CD4-positive, alpha-beta T cell treated with Interleukin-21 for 1 hour (primary cell): ENCODE measurements at regions not wholly inside any gene's neighbourhood (a gene's known extent, or its start where the extent isn't known, plus 50 kb on each side); places are given as distances from the start of the nearest gene placed in this dataset.

ENCODE experiments used
- DNase-seq: peaks from one replicate; pipeline ENCODE4 v3.0.0-alpha.2; 2020

GRCh38 chr3:106643684-106644161 lies 733.5 kb upstream of the CCDC54 start:
- DNase-seq: no peak

GRCh38 chr3:106673926-106674569 lies 703.2 kb upstream of the CCDC54 start:
- no peak for DNase-seq

- DNase-seq: no peak
These were observed 701.8 kb upstream of the CCDC54 start for GRCh38 chr3:106675451-106675850.

DNA sequence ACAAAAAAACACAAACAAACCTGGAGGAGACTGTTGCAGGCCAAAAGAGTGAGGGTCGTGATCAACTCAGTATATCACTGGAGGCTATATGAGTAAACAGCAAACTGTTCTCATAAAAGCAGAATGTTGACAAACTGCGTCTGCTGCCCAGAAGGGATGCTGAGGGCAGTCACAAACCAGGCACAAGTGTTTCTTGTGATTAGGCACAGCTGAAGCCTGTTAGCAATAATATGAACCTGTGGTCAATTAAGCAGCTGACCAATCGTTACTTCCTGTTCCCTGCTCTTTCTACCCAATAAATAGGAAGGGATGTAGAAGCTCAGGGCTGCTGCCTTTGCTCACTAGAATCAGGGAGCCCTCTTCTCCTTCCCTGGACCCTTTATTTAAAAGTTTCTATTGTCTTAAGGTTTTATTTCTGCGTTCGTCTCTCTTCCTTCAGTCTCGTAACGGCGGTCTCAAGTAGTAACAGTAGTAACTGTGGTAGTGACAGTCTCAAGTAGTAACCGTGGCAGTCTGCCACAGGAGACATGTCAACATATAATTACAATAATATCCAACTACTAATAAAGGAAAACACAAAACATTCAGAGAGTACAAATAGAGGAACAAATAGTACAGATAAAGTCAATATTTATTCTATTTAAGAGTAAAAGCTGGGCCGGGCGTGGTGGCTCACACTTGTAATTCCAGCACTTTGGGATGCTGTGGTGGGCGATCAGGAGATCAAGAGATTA lies 698.4 kb upstream of the CCDC54 start:
- DNase-seq: no peak

GRCh38 chr3:106683953-106684620 lies 693.2 kb upstream of the CCDC54 start:
- no peak for DNase-seq

DNA sequence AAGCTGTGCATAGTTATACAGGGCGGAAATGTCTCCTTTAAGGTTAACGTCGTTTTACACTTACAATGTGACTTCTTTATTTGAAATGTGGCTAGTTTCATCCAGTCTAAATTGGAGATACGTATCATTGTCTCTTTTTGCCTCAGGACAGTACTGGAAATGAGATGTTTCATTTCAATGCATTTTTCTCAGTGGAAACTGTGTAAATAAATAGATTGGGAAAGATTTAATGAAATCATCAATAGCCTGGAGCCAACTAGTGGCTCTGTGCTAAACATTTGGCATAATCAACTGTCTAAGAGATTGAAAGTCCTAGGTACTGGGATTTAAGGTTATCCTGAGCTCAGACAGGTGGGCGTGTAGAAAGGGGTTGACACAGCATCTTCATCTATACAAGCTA lies 691.5 kb upstream of the CCDC54 start:
- no peak for DNase-seq

GRCh38 chr3:106687905-106688304 lies 689.3 kb upstream of the CCDC54 start:
- DNase-seq: no peak

GRCh38 chr3:106688464-106688863 lies 688.8 kb upstream of the CCDC54 start:
- no peak for DNase-seq

GRCh38 chr3:106691476-106691875 lies 685.8 kb upstream of the CCDC54 start:
- no peak for DNase-seq

- DNase-seq: no peak
These were observed 684.6 kb upstream of the CCDC54 start for GRCh38 chr3:106692624-106693023.

DNA sequence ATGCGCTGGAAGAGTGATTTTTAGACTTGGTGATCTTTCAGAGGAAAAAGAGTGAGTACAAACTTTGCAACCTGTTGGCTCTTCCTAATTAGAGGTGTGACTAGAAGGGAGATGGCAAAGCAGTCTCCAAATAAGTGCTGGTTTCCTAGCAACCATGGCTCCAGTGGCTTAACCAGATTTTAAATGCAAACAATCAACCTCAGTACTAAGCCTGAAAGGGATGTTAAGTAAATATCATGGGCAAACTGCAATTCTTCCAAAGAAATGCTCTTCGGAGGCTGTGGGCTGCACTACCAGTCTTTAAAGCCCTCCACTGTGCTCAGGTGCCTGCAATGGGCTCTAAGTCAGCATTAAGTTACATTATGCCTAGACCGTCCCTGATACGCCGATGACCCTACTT lies 678.1 kb upstream of the CCDC54 start:
- DNase-seq: no peak

DNA sequence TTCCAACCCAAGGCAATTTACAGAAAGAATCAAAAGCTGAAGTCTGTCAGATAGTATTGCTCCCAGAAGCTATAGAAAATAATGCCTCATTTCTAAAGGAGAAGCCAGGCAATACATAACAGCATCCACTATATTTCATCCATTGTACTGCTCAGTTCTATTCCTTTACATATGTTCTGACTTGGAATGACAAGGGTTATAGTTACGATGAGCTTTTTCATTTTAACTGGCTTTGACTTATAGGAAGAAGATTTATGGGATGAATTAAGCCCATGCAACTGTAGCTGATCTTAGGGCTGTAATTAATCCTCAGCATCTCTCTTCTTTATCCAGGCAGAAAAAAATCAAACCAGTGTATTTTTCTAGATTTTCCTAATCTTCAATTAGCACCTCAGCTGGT lies 676.3 kb upstream of the CCDC54 start:
- DNase-seq: no peak

- DNase-seq: no peak
These were observed 673.7 kb upstream of the CCDC54 start for GRCh38 chr3:106703524-106703923.

DNA sequence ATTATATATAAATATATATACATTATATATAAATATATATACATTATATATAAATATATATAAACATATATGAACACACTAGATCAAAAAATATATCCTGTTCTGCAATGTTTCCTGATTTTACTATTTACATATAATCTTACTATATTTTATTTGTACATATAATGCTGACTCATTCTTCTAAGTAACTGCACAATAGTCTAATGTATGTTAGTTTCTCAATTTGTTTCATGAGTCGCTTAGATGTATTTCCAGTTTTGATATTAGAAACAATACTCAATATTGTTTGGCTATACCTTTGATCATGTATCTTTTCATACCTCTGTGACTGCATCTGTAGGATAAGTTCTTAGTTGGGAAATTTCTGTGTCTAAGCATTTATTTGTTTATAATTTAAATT lies 669.9 kb upstream of the CCDC54 start:
- no peak for DNase-seq

DNA sequence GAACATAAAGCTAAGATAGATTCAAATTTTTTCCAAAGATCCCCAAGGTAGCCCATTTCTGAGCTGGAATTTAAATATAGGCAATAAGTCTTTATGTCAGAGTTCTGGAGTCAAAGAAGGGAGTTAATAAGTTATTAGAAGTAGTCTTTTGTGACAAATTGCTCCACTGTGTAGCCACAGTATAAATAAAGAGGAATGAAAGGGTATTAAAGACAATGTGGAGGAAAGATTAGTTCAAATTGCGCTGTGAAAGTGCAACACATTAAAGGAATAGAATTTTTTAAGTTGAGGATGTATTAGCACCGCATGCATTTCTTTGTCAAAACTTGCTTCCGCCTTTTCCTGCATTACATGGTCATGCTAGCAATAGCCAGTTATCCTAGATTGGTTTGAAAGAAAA lies 666.6 kb upstream of the CCDC54 start:
- DNase-seq: no peak

DNA sequence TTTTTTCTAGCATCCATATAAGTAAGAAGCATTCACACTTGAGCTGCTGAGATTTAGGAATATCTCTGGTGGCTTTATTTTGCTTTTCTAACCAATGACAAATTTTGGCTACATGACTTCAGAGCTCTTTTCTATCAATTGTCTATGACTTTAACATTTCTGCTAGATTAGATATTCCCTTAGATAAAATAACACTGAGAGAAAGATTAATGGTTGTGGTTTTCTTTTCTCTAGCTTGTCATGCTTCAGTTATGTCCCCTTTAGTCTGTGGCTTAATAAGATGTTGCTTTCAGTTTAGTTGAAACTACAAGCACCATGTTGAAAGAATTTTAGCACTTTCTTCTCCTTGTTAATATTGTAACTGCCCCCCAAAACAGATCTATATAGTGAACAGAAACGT lies 665.6 kb upstream of the CCDC54 start:
- DNase-seq: no peak

DNA sequence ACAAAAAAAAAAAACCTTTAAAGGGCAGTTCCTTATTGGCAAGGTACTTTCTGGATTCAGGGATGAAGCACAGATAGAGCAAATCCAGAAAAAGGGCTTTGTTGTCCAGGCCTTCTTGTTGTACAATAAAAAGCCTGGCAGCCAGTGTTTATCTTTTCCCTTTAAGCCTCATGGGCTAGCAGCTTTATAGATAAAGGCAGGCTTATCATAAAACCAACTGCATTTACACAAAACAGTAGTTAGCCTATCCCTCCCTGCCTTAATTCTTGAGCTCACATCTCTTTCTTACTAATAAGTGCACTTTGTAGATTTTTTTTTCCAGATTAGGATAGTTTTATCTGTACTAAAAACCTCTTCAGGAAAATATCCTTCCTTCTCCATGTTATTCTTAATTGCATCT lies 662.8 kb upstream of the CCDC54 start:
- DNase-seq: no peak

DNA sequence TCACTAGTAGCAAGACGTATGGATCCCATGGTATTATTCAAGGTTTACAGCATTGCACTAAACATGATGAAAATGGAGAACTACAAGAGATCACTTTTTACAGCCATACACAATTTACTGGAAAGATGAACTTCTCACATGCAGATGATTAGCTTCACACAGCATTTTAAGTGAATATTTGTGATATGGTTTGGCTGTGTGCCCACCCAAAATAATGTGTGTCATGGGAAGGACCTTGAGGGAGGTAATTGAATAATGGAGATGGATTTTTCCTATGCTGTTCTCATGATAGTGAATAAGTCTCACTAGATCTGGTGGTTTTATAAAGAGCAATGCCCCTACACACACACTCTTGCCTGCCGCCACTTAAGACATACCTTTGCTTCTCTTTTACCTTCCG lies 662.0 kb upstream of the CCDC54 start:
- no peak for DNase-seq

DNA sequence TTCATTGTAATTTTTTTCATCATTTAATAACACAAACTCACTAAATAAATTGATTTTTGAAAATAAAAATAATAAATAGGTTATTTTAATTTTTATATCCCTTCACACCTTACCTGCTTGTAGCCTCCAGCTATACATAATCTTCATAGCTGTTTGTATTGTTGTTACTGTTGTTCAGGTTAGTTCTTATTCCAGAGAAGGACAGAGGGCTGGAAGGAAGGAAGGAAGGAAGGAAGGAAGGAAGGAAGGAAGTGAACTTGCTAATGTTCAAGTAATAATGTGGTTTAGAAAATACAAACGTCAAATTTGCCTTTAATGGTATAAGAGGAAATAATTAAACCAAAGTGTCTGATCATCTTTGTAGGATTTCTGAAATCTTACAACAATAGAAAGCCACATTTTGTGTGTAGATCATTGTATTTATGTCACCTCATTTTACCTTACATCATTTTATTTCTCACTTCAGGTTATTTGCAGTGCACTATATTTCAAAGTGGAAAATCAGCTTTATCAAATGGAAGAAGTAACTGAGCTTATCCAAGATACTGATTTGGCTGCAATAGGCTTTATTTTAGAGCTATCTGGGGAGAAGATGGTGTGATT lies 660.0 kb upstream of the CCDC54 start:
- DNase-seq: no peak

GRCh38 chr3:106719077-106719476 lies 658.2 kb upstream of the CCDC54 start:
- no peak for DNase-seq

- no peak for DNase-seq
These were observed 657.7 kb upstream of the CCDC54 start for GRCh38 chr3:106719583-106719982.

- no peak for DNase-seq
These were observed 656.7 kb upstream of the CCDC54 start for GRCh38 chr3:106720510-106720909.

GRCh38 chr3:106725566-106725965 lies 651.7 kb upstream of the CCDC54 start:
- no peak for DNase-seq
